HG03457 (cell line): ENCODE measurements at regions not wholly inside any gene's neighbourhood (a gene's known extent, or its start where the extent isn't known, plus 50 kb on each side); places are given as distances from the start of the nearest gene placed in this dataset.
"Not testable (repeated sequence)": the region's sequence is repeated elsewhere in the genome, so short reads cannot be mapped to it uniquely, and the experiment has no call there.

Source experiments
- ATAC-seq: cut with Tn5 transposase; IDR thresholded peaks from one replicate; pipeline ENCODE4 v1.9.1; 2021; ENCODE audit warnings: moderate number of reproducible peaks; ENCODE audit not compliant: unreplicated experiment

- ATAC-seq, result no peak
Measured at GRCh38 chr2:195538937-195539336, 118.1 kb upstream of the SLC39A10 start.

- ATAC-seq, result no peak
Measured at GRCh38 chr2:195537811-195538210, 119.2 kb upstream of the SLC39A10 start.

GRCh38 chr2:195536906-195537305 lies 120.1 kb upstream of the SLC39A10 start:
- ATAC-seq, result no peak

GRCh38 chr2:195535911-195536522 lies 121.0 kb upstream of the SLC39A10 start:
- peak; percentile 92 for ATAC-seq

GRCh38 chr2:195534971-195535370 lies 122.1 kb upstream of the SLC39A10 start:
- no peak for ATAC-seq

- ATAC-seq, result no peak
Measured at GRCh38 chr2:195533771-195534642, 123.0 kb upstream of the SLC39A10 start.

GRCh38 chr2:195532628-195533271 lies 124.3 kb upstream of the SLC39A10 start:
- no peak for ATAC-seq

GRCh38 chr2:195532255-195532627 lies 124.8 kb upstream of the SLC39A10 start:
- ATAC-seq, result no peak

- no peak for ATAC-seq
Measured at GRCh38 chr2:195531754-195532153, 125.3 kb upstream of the SLC39A10 start.

- not testable (repeated sequence) for ATAC-seq
Measured at GRCh38 chr2:195523242-195523641, 133.8 kb upstream of the SLC39A10 start.

- ATAC-seq, result no peak
Measured at GRCh38 chr2:195521589-195521988, 135.4 kb upstream of the SLC39A10 start.

GRCh38 chr2:195520671-195521155 lies 136.3 kb upstream of the SLC39A10 start:
- ATAC-seq, result no peak

- ATAC-seq, result no peak
Measured at GRCh38 chr2:195515551-195515950, 141.5 kb upstream of the SLC39A10 start.

- no peak for ATAC-seq
Measured at GRCh38 chr2:195514365-195514764, 142.7 kb upstream of the SLC39A10 start.

GRCh38 chr2:195513119-195513518 lies 143.9 kb upstream of the SLC39A10 start:
- ATAC-seq, result no peak

- ATAC-seq, result no peak
Measured at GRCh38 chr2:195509551-195509950, 147.5 kb upstream of the SLC39A10 start.

- ATAC-seq, result no peak
Measured at GRCh38 chr2:195508139-195508455, 148.9 kb upstream of the SLC39A10 start.

GRCh38 chr2:195507447-195508138 lies 149.4 kb upstream of the SLC39A10 start:
- ATAC-seq, result no peak

GRCh38 chr2:195505701-195506100 lies 151.3 kb upstream of the SLC39A10 start:
- ATAC-seq, result peak; percentile 95

- ATAC-seq, result no peak
Measured at GRCh38 chr2:195503208-195503607, 153.8 kb upstream of the SLC39A10 start.

- no peak for ATAC-seq
Measured at GRCh38 chr2:195501746-195502145, 155.3 kb upstream of the SLC39A10 start.
